CD14-positive monocyte (primary cell): ENCODE measurements at regions not wholly inside any gene's neighbourhood (a gene's known extent, or its start where the extent isn't known, plus 50 kb on each side); places are given as distances from the start of the nearest gene placed in this dataset.
"Not testable (repeated sequence)": the region's sequence is repeated elsewhere in the genome, so short reads cannot be mapped to it uniquely, and the experiment has no call there.

Experiments
- DNase-seq, 3 donors: peaks; one replicate each; pipeline ENCODE4 v3.0.0-alpha.2; 2011 to 2022
- H2AFZ ChIP-seq: 2 replicates; pipeline ENCODE4 v1.6.0; 2012; ENCODE audit warnings: mild to moderate bottlenecking, low read depth, low read length, inconsistent platforms; ENCODE audit not compliant: insufficient read depth, poor library complexity, severe bottlenecking
- H3K27ac ChIP-seq, 2 donors: 1 replicate in 1 of 2; 2 replicates in 1 of 2; pipeline ENCODE4 v1.5.1; 2012 to 2013; ENCODE audit warnings: low read length in 2 of 2, control low read depth in 1 of 2, inconsistent platforms in 1 of 2, low read depth in 1 of 2, mild to moderate bottlenecking in 1 of 2
- H3K27me3 ChIP-seq, 2 donors: one replicate each; pipeline versions ENCODE4 v1.6.0 to v1.6.1; 2011 to 2013; ENCODE audit warnings: low read length in 2 of 2; ENCODE audit not compliant: control insufficient read depth in 2 of 2, insufficient read depth in 2 of 2
- H3K36me3 ChIP-seq, 2 donors: replicated peaks in 1 of 2; 1 replicate in 1 of 2; 2 replicates in 1 of 2; pipeline versions ENCODE4 v1.5.1 to v1.6.1; 2012 to 2013; ENCODE audit warnings: low read length in 2 of 2, control low read depth in 1 of 2, inconsistent platforms in 1 of 2, mild to moderate bottlenecking in 1 of 2; ENCODE audit not compliant: insufficient read depth in 2 of 2, control insufficient read depth in 1 of 2
- H3K4me1 ChIP-seq, 2 donors: 1 replicate in 1 of 2; 2 replicates in 1 of 2; pipeline versions ENCODE4 v1.5.1 to v1.6.1; 2012 to 2013; ENCODE audit warnings: low read length in 2 of 2, control low read depth in 1 of 2, inconsistent platforms in 1 of 2, mild to moderate bottlenecking in 1 of 2, moderate library complexity in 1 of 2; ENCODE audit not compliant: insufficient read depth in 2 of 2, control insufficient read depth in 1 of 2
- H3K4me2 ChIP-seq: replicated peaks from 2 replicates; pipeline ENCODE3; 2012; ENCODE audit warnings: low read length, moderate library complexity, mild to moderate bottlenecking; ENCODE audit not compliant: poor library complexity, severe bottlenecking; ENCODE audit errors: extremely low read depth
- H3K4me3 ChIP-seq, 3 experiments: fragments of 200-600 bp in 1 of 3; sonication (generic) in 1 of 3; replicated peaks in 1 of 3; 1 replicate in 2 of 3; 2 replicates in 1 of 3; pipeline ENCODE4 v1.5.1; 2011 to 2013; ENCODE audit warnings: low read length in 3 of 3, mild to moderate bottlenecking in 3 of 3, control low read depth in 2 of 3, low read depth in 2 of 3, inconsistent platforms in 1 of 3, moderate library complexity in 1 of 3
- H3K79me2 ChIP-seq: 2 replicates; pipeline ENCODE4 v1.6.0; 2012; ENCODE audit warnings: mild to moderate bottlenecking, control low read depth, inconsistent platforms, low read length, moderate library complexity; ENCODE audit not compliant: insufficient read depth
- H3K9ac ChIP-seq: 2 replicates; pipeline ENCODE4 v1.6.0; 2017; ENCODE audit warnings: low read length, mild to moderate bottlenecking; ENCODE audit not compliant: insufficient read depth, poor library complexity, severe bottlenecking
- H3K9me3 ChIP-seq, 2 donors: replicated peaks in 1 of 2; 1 replicate in 1 of 2; 2 replicates in 1 of 2; pipeline versions ENCODE4 v1.5.1 to v1.6.1; 2012 to 2013; ENCODE audit warnings: low read length in 2 of 2, control low read depth in 1 of 2; ENCODE audit not compliant: control insufficient read depth in 1 of 2, insufficient read depth in 1 of 2
- H4K20me1 ChIP-seq: 2 replicates; pipeline ENCODE4 v1.6.0; 2012; ENCODE audit warnings: mild to moderate bottlenecking, low read length, control low read depth, moderate library complexity; ENCODE audit not compliant: insufficient read depth
- H3K27ac Mint-ChIP-seq, 7 donors: one replicate each; pipeline ENCODE4 v1.8.0; 2020; ENCODE audit warnings: mild to moderate bottlenecking in 7 of 7, mixed read lengths in 7 of 7, moderate library complexity in 6 of 7, inconsistent platforms in 2 of 7
- H3K27me3 Mint-ChIP-seq, 3 donors: one replicate each; pipeline ENCODE4 v1.8.0; 2021 to 2022; ENCODE audit warnings: low read depth in 3 of 3, mild to moderate bottlenecking in 3 of 3, mixed read lengths in 3 of 3, moderate library complexity in 3 of 3, inconsistent platforms in 1 of 3
- H3K36me3 Mint-ChIP-seq, 2 donors: one replicate each; pipeline ENCODE4 v1.8.0; 2020; ENCODE audit warnings: mixed read lengths in 2 of 2, inconsistent platforms in 1 of 2, mild to moderate bottlenecking in 1 of 2
- H3K4me1 Mint-ChIP-seq: one replicate; pipeline ENCODE4 v1.8.0; 2020; ENCODE audit warnings: mild to moderate bottlenecking, mixed read lengths
- H3K4me3 Mint-ChIP-seq, 2 donors: one replicate each; pipeline ENCODE4 v1.8.0; 2020; ENCODE audit warnings: mild to moderate bottlenecking in 2 of 2, mixed read lengths in 2 of 2, moderate library complexity in 1 of 2
- H3K9me3 Mint-ChIP-seq, 7 donors: one replicate each; pipeline ENCODE4 v1.8.0; 2020 to 2022; ENCODE audit warnings: mixed read lengths in 7 of 7, mild to moderate bottlenecking in 6 of 7, moderate library complexity in 6 of 7, inconsistent platforms in 2 of 7
- CTCF ChIP-seq: fragments of 200-600 bp; IDR thresholded peaks from one replicate; pipeline ENCODE4 v1.8.0; 2022; ENCODE audit warnings: antibody characterized with exemption, mild to moderate bottlenecking
- WGBS: methylation state at CpG from one replicate; pipeline ENCODE4 v1.1.5; 2013; ENCODE audit warnings: missing lambda C conversion rate; ENCODE audit not compliant: insufficient coverage; 5-methylcytosine and 5-hydroxymethylcytosine counted together
- intact Hi-C, 2 donors: fragments of 100-400 bp; cut with micrococcal nuclease; formaldehyde crosslinking; loops; one replicate each; pipeline versions ENCODE4 v1.15.0 to v1.15.1; 2023

- Histone ChIP-seq H3K27ac (peak overlapping the region in 1 of 2 donors; percentile 69), H3K9ac (no peak overlapping the region), H3K4me1 (peaks cover 29 to 43% of the 10 kb centered on the region in 2 donors), H3K4me2 (peak overlapping the region; percentile 32), H3K79me2 (peaks cover 58% of the 10 kb centered on the region), H4K20me1 (no peaks in the 10 kb centered on the region), H3K27me3 (no peaks in the 10 kb centered on the region), H3K4me3 (peak overlapping the region in 1 of 3 experiments; percentile 41), H3K9me3 (no peaks in the 10 kb centered on the region), H3K36me3 (no peaks in the 10 kb centered on the region), H2AFZ (no peak overlapping the region)
- peak; percentile 18 to 61 (median 48) for DNase-seq
- Mint-ChIP-seq H3K4me1 (peaks cover 40% of the 10 kb centered on the region), H3K27ac (peak overlapping the region; percentile 53 to 95 (median 83)), H3K9me3 (no peaks in the 10 kb centered on the region), H3K4me3 (peak overlapping the region; percentile 6 to 10), H3K27me3 (no peaks in the 10 kb centered on the region), H3K36me3 (peaks cover 17 to 26% of the 10 kb centered on the region in 2 donors)
- TF ChIP-seq CTCF: no peak
- intact Hi-C loops: loop anchor here (5.0 to 10.0 kb wide), 2 partner anchors 79 to 266 kb away; partner anchors contain the start of gene SIPA1L1 (in 1 of the 2)
- WGBS: no CpG with 5 or more reads among the region's 3 CpGs
Measured at GRCh38 chr14:71400871-71401321, 493.6 kb downstream of the PCNX1 start.

DNA sequence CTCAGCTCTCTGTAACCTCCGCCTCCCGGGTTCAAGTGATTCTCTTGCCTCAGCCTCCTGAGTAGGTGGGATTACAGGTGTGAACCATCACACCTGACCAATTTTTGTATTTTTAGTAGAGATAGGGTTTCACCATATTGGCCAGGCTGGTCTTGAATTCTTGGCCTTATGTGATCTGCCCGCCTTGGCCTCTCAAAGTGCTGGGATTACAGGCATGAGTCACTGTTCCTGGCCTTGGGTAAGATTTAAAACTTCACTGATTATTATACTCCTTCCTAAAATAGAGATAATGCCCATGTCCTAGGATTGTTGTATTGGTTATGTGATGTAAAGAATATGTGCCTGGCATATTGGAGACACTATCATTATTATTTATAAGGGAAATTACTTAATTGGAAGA is 495.2 kb downstream of the PCNX1 start:
- intact Hi-C loops: loop anchor here (5.0 to 10.0 kb wide), 2 partner anchors 80 to 268 kb away; partner anchors contain the start of gene SIPA1L1 (in 1 of the 2)
- not testable (repeated sequence) for H3K4me3 ChIP-seq, H3K9me3 ChIP-seq, H4K20me1 ChIP-seq, H3K36me3 ChIP-seq, H3K27me3 ChIP-seq, H3K27me3 Mint-ChIP-seq, H3K4me2 ChIP-seq, H3K9me3 Mint-ChIP-seq, H3K27ac ChIP-seq, H2AFZ ChIP-seq, H3K4me3 Mint-ChIP-seq, H3K9ac ChIP-seq
- WGBS: no CpG with 5 or more reads among the region's 3 CpGs
- Histone ChIP-seq H3K79me2 (peaks cover 55% of the 10 kb centered on the region), H3K4me1 (peaks cover 29 to 43% of the 10 kb centered on the region in 2 donors)
- DNase-seq: peak in 1 of 3 donors; percentile 32
- Mint-ChIP-seq H3K36me3 (peaks cover 19 to 21% of the 10 kb centered on the region in 2 donors), H3K27ac (peak overlapping the region in 6 of 7 donors; percentile 12 to 82 (median 75)), H3K4me1 (peaks cover 38% of the 10 kb centered on the region)
